ENCODE measurements at regions not wholly inside any gene's neighbourhood (a gene's known extent, or its start where the extent isn't known, plus 50 kb on each side); places are given as distances from the start of the nearest gene placed in this dataset.

DNA sequence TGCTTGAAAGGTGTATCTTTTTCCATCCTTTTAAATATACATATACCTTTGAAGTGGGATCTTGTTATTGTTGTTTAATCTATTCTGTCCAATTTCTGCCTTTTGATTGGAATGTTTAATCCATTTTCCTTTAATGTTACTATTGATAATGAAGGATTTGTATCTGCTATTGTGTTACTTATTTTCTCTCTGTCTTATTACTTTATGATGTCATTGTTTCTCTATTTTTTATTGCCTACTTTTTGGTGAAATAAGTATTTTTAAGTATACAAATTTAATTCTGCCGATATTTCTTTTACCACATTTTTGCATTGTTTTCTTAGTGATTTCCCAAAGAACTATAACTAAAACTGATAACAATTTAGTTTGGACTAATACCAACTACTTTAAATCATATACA is 121.8 kb downstream of the RASSF9 start:
- TF ChIP-seq, protein P1, sequence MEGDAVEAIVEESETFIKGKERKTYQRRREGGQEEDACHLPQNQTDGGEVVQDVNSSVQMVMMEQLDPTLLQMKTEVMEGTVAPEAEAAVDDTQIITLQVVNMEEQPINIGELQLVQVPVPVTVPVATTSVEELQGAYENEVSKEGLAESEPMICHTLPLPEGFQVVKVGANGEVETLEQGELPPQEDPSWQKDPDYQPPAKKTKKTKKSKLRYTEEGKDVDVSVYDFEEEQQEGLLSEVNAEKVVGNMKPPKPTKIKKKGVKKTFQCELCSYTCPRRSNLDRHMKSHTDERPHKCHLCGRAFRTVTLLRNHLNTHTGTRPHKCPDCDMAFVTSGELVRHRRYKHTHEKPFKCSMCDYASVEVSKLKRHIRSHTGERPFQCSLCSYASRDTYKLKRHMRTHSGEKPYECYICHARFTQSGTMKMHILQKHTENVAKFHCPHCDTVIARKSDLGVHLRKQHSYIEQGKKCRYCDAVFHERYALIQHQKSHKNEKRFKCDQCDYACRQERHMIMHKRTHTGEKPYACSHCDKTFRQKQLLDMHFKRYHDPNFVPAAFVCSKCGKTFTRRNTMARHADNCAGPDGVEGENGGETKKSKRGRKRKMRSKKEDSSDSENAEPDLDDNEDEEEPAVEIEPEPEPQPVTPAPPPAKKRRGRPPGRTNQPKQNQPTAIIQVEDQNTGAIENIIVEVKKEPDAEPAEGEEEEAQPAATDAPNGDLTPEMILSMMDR (IDR thresholded peaks at IDR 0.05) = no peak
- no peak for TF ChIP-seq POLR2A (IDR thresholded peaks at IDR 0.05)
